Central memory CD8-positive, alpha-beta T cell (primary cell): ENCODE measurements at regions not wholly inside any gene's neighbourhood (a gene's known extent, or its start where the extent isn't known, plus 50 kb on each side); places are given as distances from the start of the nearest gene placed in this dataset.

Source experiments
- ATAC-seq: fragments of 150-1000 bp; cut with Tn5 transposase; replicated peaks from 2 replicates; pipeline ENCODE4 v1.10.0; 2022; ENCODE audit warnings: mild to moderate bottlenecking, moderate FRiP score, moderate number of reproducible peaks; ENCODE audit not compliant: poor library complexity, severe bottlenecking; ENCODE audit errors: extremely low read depth
- DNase-seq, 2 donors: peaks; one replicate each; pipeline ENCODE4 v3.0.0; 2021; ENCODE audit warnings: low spot score in 2 of 2
- H3K27ac Mint-ChIP-seq: one replicate; pipeline ENCODE4 v1.8.0; 2022; ENCODE audit warnings: low read depth, mild to moderate bottlenecking, moderate library complexity, mixed read lengths
- H3K27me3 Mint-ChIP-seq: one replicate; pipeline ENCODE4 v1.8.0; 2022; ENCODE audit warnings: mixed read lengths
- H3K36me3 Mint-ChIP-seq: one replicate; pipeline ENCODE4 v1.8.0; 2022; ENCODE audit warnings: mild to moderate bottlenecking, moderate library complexity, mixed read lengths; ENCODE audit not compliant: insufficient read depth
- H3K4me1 Mint-ChIP-seq: one replicate; pipeline ENCODE4 v1.8.0; 2022; ENCODE audit warnings: mixed read lengths
- H3K4me3 Mint-ChIP-seq: one replicate; pipeline ENCODE4 v1.8.0; 2022; ENCODE audit warnings: mild to moderate bottlenecking, moderate library complexity, mixed read lengths
- H3K9me3 Mint-ChIP-seq: one replicate; pipeline ENCODE4 v1.8.0; 2022; ENCODE audit warnings: mixed read lengths

GRCh38 chr14:29290441-29290840 lies 523.9 kb downstream of the FOXG1 start:
- H3K4me3 Mint-ChIP-seq, result no peak overlapping the region
- H3K27ac Mint-ChIP-seq, result no peak overlapping the region
- DNase-seq (no peak), ATAC-seq (no peak)
- H3K4me1 Mint-ChIP-seq, result no peaks in the 10 kb centered on the region
- no peaks in the 10 kb centered on the region for H3K36me3 Mint-ChIP-seq
- no peaks in the 10 kb centered on the region for H3K27me3 Mint-ChIP-seq
- H3K9me3 Mint-ChIP-seq, result peaks cover 33% of the 10 kb centered on the region

- no peak overlapping the region for H3K4me3 Mint-ChIP-seq
- H3K4me1 Mint-ChIP-seq, result no peaks in the 10 kb centered on the region
- H3K9me3 Mint-ChIP-seq, result peaks cover 44% of the 10 kb centered on the region
- DNase-seq (no peak), ATAC-seq (no peak)
- H3K27me3 Mint-ChIP-seq, result no peaks in the 10 kb centered on the region
- no peak overlapping the region for H3K27ac Mint-ChIP-seq
- H3K36me3 Mint-ChIP-seq, result no peaks in the 10 kb centered on the region
Observed at GRCh38 chr14:29299372-29299771, 532.8 kb downstream of the FOXG1 start.

- ATAC-seq, result no peak
- Mint-ChIP-seq H3K27me3 (no peaks in the 10 kb centered on the region), H3K9me3 (peaks cover 45% of the 10 kb centered on the region), H3K4me3 (no peak overlapping the region), H3K4me1 (no peaks in the 10 kb centered on the region), H3K36me3 (no peaks in the 10 kb centered on the region), H3K27ac (no peak overlapping the region)
- no peak for DNase-seq
Observed at GRCh38 chr14:29301571-29301970, 535.0 kb downstream of the FOXG1 start.

GRCh38 chr14:29310210-29310609 lies 543.6 kb downstream of the FOXG1 start:
- DNase-seq (no peak), ATAC-seq (no peak)
- peaks cover 5% of the 10 kb centered on the region for H3K9me3 Mint-ChIP-seq
- no peaks in the 10 kb centered on the region for H3K27me3 Mint-ChIP-seq
- H3K36me3 Mint-ChIP-seq, result no peaks in the 10 kb centered on the region
- no peak overlapping the region for H3K4me3 Mint-ChIP-seq
- no peak overlapping the region for H3K27ac Mint-ChIP-seq
- no peaks in the 10 kb centered on the region for H3K4me1 Mint-ChIP-seq

- no peak overlapping the region for H3K4me3 Mint-ChIP-seq
Observed at GRCh38 chr14:29310757-29311156, 544.2 kb downstream of the FOXG1 start.

GRCh38 chr14:29311983-29312382 lies 545.4 kb downstream of the FOXG1 start:
- Mint-ChIP-seq H3K27ac (no peak overlapping the region), H3K4me3 (no peak overlapping the region), H3K27me3 (no peaks in the 10 kb centered on the region), H3K36me3 (no peaks in the 10 kb centered on the region), H3K4me1 (no peaks in the 10 kb centered on the region), H3K9me3 (peaks cover 11% of the 10 kb centered on the region)
- DNase-seq (no peak), ATAC-seq (no peak)

More at GRCh38 chr14:29310757-29311156, 544.2 kb downstream of the FOXG1 start:
- no peak for ATAC-seq
- no peak overlapping the region for H3K27ac Mint-ChIP-seq
- peaks cover 5% of the 10 kb centered on the region for H3K9me3 Mint-ChIP-seq
- H3K4me1 Mint-ChIP-seq, result no peaks in the 10 kb centered on the region
- H3K36me3 Mint-ChIP-seq, result no peaks in the 10 kb centered on the region
- DNase-seq, result no peak
- no peaks in the 10 kb centered on the region for H3K27me3 Mint-ChIP-seq

GRCh38 chr14:29316936-29317335 lies 550.3 kb downstream of the FOXG1 start:
- ATAC-seq (no peak), DNase-seq (no peak)
- Mint-ChIP-seq H3K36me3 (no peaks in the 10 kb centered on the region), H3K9me3 (peaks cover 7% of the 10 kb centered on the region), H3K27me3 (no peaks in the 10 kb centered on the region), H3K4me1 (no peaks in the 10 kb centered on the region), H3K27ac (no peak overlapping the region), H3K4me3 (no peak overlapping the region)

- no peak for DNase-seq
- no peak overlapping the region for H3K27ac Mint-ChIP-seq
- H3K9me3 Mint-ChIP-seq, result peaks cover 7% of the 10 kb centered on the region
- H3K36me3 Mint-ChIP-seq, result no peaks in the 10 kb centered on the region
- ATAC-seq, result no peak
- H3K27me3 Mint-ChIP-seq, result no peaks in the 10 kb centered on the region
- H3K4me3 Mint-ChIP-seq, result no peak overlapping the region
- no peaks in the 10 kb centered on the region for H3K4me1 Mint-ChIP-seq
Observed at GRCh38 chr14:29317423-29317822, 550.8 kb downstream of the FOXG1 start.

- DNase-seq, result no peak
Observed at GRCh38 chr14:29320286-29320685, 553.7 kb downstream of the FOXG1 start.

GRCh38 chr14:29321646-29322045 lies 555.1 kb downstream of the FOXG1 start:
- ATAC-seq (no peak), DNase-seq (no peak)
- no peak overlapping the region for H3K27ac Mint-ChIP-seq
- H3K27me3 Mint-ChIP-seq, result no peaks in the 10 kb centered on the region
- H3K9me3 Mint-ChIP-seq, result peaks cover 15% of the 10 kb centered on the region
- no peaks in the 10 kb centered on the region for H3K4me1 Mint-ChIP-seq
- H3K36me3 Mint-ChIP-seq, result no peaks in the 10 kb centered on the region
- H3K4me3 Mint-ChIP-seq, result no peak overlapping the region

More at GRCh38 chr14:29320286-29320685, 553.7 kb downstream of the FOXG1 start:
- peaks cover 14% of the 10 kb centered on the region for H3K9me3 Mint-ChIP-seq
- H3K4me3 Mint-ChIP-seq, result no peak overlapping the region
- ATAC-seq, result no peak
- no peaks in the 10 kb centered on the region for H3K27me3 Mint-ChIP-seq
- H3K36me3 Mint-ChIP-seq, result no peaks in the 10 kb centered on the region
- no peak overlapping the region for H3K27ac Mint-ChIP-seq
- no peaks in the 10 kb centered on the region for H3K4me1 Mint-ChIP-seq

- Mint-ChIP-seq H3K4me3 (no peak overlapping the region), H3K36me3 (peaks cover 2% of the 10 kb centered on the region), H3K27ac (no peak overlapping the region), H3K9me3 (peaks cover 14% of the 10 kb centered on the region), H3K4me1 (no peaks in the 10 kb centered on the region), H3K27me3 (no peaks in the 10 kb centered on the region)
- ATAC-seq (no peak), DNase-seq (no peak)
Observed at GRCh38 chr14:29339494-29340172, 573.0 kb downstream of the FOXG1 start.

- Mint-ChIP-seq H3K36me3 (no peaks in the 10 kb centered on the region), H3K27ac (no peak overlapping the region), H3K9me3 (peaks cover under 1% of the 10 kb centered on the region), H3K4me1 (no peaks in the 10 kb centered on the region), H3K4me3 (no peak overlapping the region), H3K27me3 (no peaks in the 10 kb centered on the region)
- ATAC-seq, result no peak
- no peak for DNase-seq
Observed at GRCh38 chr14:29348504-29348903, 579.1 kb downstream of the PRKD1 start.

GRCh38 chr14:29350496-29350895 lies 577.2 kb downstream of the PRKD1 start:
- no peak for DNase-seq
- H3K4me1 Mint-ChIP-seq, result no peaks in the 10 kb centered on the region
- ATAC-seq, result no peak
- H3K27me3 Mint-ChIP-seq, result no peaks in the 10 kb centered on the region
- no peak overlapping the region for H3K27ac Mint-ChIP-seq
- no peaks in the 10 kb centered on the region for H3K36me3 Mint-ChIP-seq
- no peak overlapping the region for H3K4me3 Mint-ChIP-seq
- peaks cover 6% of the 10 kb centered on the region for H3K9me3 Mint-ChIP-seq
